Neural progenitor cell (in vitro differentiated cells): ENCODE measurements at regions not wholly inside any gene's neighbourhood (a gene's known extent, or its start where the extent isn't known, plus 50 kb on each side); places are given as distances from the start of the nearest gene placed in this dataset.

ENCODE experiments used
- EZH2 ChIP-seq: fragments of 200-600 bp; sonication (generic); IDR thresholded peaks from 2 replicates; pipeline ENCODE4 v1.6.1; 2017; ENCODE audit warnings: antibody characterized with exemption, mild to moderate bottlenecking, moderate library complexity
- EZH2phosphoT487 ChIP-seq: fragments of 200-600 bp; sonication (generic); IDR thresholded peaks from 2 replicates; pipeline ENCODE4 v1.6.1; 2017; ENCODE audit warnings: antibody characterized with exemption
- TF ChIP-seq, protein P1 (sequence below): fragments of 200-600 bp; sonication (generic); IDR thresholded peaks from 2 replicates; pipeline ENCODE4 v1.5.1; 2017; ENCODE audit warnings: antibody characterized with exemption, mild to moderate bottlenecking

DNA sequence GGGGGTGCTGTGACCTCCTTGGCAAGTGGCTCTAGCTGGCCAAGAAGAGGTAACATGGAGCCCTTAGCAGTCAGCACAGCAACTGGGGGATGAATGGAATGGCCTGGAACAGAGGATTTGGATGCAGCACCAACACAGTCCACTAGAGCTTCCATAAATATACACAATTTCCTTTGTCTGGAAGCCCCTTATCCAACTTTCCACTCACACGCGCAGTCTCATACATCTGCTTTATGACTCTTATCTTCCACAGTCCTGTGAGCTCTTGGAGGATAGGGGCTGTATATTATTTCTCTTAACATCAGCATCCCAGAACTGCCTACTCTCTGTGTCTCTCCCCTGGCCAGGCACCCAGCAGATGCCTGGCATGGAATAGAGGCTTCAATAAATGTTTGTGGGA is 235.6 kb upstream of the MAF start:
- TF ChIP-seq, protein P1, sequence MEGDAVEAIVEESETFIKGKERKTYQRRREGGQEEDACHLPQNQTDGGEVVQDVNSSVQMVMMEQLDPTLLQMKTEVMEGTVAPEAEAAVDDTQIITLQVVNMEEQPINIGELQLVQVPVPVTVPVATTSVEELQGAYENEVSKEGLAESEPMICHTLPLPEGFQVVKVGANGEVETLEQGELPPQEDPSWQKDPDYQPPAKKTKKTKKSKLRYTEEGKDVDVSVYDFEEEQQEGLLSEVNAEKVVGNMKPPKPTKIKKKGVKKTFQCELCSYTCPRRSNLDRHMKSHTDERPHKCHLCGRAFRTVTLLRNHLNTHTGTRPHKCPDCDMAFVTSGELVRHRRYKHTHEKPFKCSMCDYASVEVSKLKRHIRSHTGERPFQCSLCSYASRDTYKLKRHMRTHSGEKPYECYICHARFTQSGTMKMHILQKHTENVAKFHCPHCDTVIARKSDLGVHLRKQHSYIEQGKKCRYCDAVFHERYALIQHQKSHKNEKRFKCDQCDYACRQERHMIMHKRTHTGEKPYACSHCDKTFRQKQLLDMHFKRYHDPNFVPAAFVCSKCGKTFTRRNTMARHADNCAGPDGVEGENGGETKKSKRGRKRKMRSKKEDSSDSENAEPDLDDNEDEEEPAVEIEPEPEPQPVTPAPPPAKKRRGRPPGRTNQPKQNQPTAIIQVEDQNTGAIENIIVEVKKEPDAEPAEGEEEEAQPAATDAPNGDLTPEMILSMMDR, result no peak
- TF ChIP-seq EZH2 (no peak), EZH2phosphoT487 (no peak)
